ENCODE measurements at regions not wholly inside any gene's neighbourhood (a gene's known extent, or its start where the extent isn't known, plus 50 kb on each side); places are given as distances from the start of the nearest gene placed in this dataset.

GRCh38 chr3:33931512-33931911, 133.1 kb downstream of the PDCD6IP start:
- TF ChIP-seq ZNF121 (CRISPR knock-in tag; IDR thresholded peaks at IDR 0.05) (no peak), NFYB (CRISPR knock-in tag; conservative IDR thresholded peaks at IDR 0.05; ENCODE audit: low read depth) (no peak), NR2C2 (CRISPR knock-in tag; IDR thresholded peaks at IDR 0.05) (no peak), CTCF (IDR thresholded peaks at IDR 0.05) (no peak), USF2 (CRISPR knock-in tag; IDR thresholded peaks at IDR 0.05) (no peak), ZNF423 (CRISPR knock-in tag; IDR thresholded peaks at IDR 0.05) (no peak), GABPB1 (CRISPR knock-in tag; IDR thresholded peaks at IDR 0.05) (no peak), SMAD4 (CRISPR knock-in tag; IDR thresholded peaks at IDR 0.05) (no peak)
- TF ChIP-seq, protein P1, sequence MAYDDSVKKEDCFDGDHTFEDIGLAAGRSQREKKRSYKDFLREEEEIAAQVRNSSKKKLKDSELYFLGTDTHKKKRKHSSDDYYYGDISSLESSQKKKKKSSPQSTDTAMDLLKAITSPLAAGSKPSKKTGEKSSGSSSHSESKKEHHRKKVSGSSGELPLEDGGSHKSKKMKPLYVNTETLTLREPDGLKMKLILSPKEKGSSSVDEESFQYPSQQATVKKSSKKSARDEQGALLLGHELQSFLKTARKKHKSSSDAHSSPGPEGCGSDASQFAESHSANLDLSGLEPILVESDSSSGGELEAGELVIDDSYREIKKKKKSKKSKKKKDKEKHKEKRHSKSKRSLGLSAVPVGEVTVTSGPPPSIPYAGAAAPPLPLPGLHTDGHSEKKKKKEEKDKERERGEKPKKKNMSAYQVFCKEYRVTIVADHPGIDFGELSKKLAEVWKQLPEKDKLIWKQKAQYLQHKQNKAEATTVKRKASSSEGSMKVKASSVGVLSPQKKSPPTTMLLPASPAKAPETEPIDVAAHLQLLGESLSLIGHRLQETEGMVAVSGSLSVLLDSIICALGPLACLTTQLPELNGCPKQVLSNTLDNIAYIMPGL (CRISPR knock-in tag; IDR thresholded peaks at IDR 0.05) = no peak
- TF ChIP-seq, protein P2, sequence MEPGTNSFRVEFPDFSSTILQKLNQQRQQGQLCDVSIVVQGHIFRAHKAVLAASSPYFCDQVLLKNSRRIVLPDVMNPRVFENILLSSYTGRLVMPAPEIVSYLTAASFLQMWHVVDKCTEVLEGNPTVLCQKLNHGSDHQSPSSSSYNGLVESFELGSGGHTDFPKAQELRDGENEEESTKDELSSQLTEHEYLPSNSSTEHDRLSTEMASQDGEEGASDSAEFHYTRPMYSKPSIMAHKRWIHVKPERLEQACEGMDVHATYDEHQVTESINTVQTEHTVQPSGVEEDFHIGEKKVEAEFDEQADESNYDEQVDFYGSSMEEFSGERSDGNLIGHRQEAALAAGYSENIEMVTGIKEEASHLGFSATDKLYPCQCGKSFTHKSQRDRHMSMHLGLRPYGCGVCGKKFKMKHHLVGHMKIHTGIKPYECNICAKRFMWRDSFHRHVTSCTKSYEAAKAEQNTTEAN (CRISPR knock-in tag; IDR thresholded peaks at IDR 0.05) = no peak
- TF ChIP-seq, protein P3, sequence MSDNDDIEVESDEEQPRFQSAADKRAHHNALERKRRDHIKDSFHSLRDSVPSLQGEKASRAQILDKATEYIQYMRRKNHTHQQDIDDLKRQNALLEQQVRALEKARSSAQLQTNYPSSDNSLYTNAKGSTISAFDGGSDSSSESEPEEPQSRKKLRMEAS (CRISPR knock-in tag; IDR thresholded peaks at IDR 0.05) = no peak

All from WTC11 (cell line).